Activated T-helper 2 cell treated with anti-CD3 and anti-CD28 coated beads, Interferon-gamma antibody, Interleukin-2, Interleukin-4, amounts not matched to agents 10 μg/mL and 5 μg/mL and 100 μg/mL, durations not matched to agents 14 hours and 24 hours and 36 hours (primary cell): ENCODE measurements at regions not wholly inside any gene's neighbourhood (a gene's known extent, or its start where the extent isn't known, plus 50 kb on each side); places are given as distances from the start of the nearest gene placed in this dataset.

Source experiments
- DNase-seq: peaks from one replicate; pipeline ENCODE4 v3.0.0; 2021; ENCODE audit warnings: low spot score
- H3K27ac Mint-ChIP-seq: one replicate; pipeline ENCODE4 v1.8.0; 2021; ENCODE audit warnings: mixed read lengths
- H3K27me3 Mint-ChIP-seq: one replicate; pipeline ENCODE4 v1.8.0; 2021; ENCODE audit warnings: low read depth, mixed read lengths
- H3K36me3 Mint-ChIP-seq: one replicate; pipeline ENCODE4 v1.8.0; 2021; ENCODE audit warnings: low read depth, mixed read lengths
- H3K4me1 Mint-ChIP-seq: one replicate; pipeline ENCODE4 v1.8.0; 2021; ENCODE audit warnings: low read depth, mixed read lengths
- H3K4me3 Mint-ChIP-seq: one replicate; pipeline ENCODE4 v1.8.0; 2021; ENCODE audit warnings: low read depth, mild to moderate bottlenecking, moderate library complexity, mixed read lengths
- H3K9me3 Mint-ChIP-seq: one replicate; pipeline ENCODE4 v1.8.0; 2021; ENCODE audit warnings: mixed read lengths
- intact Hi-C: fragments of 100-400 bp; cut with micrococcal nuclease; formaldehyde crosslinking; loops from one replicate; pipeline ENCODE4 v1.15.1; 2023

DNA sequence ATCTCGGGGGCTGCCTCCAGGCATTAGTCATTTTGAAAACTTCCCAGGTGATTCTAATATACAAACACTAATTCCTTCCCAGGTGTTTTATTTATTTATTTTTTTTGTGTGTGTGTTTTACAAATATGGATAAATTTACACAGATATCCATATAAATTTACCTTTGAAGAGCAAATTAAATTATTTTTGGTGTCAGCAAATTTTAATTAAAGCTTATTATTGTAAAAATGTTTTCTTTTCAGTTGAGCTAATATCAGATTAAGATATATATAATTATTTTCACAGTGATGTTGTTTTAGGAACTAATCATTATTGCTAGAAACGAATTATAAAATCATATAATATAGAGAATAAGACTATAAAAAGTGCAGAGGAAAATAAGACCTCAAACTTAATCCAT, 62.0 kb upstream of the FREM3 start:
- Mint-ChIP-seq H3K27me3 (no peaks in the 10 kb centered on the region), H3K9me3 (no peaks in the 10 kb centered on the region), H3K4me3 (no peak overlapping the region), H3K27ac (no peak overlapping the region), H3K4me1 (no peaks in the 10 kb centered on the region), H3K36me3 (no peaks in the 10 kb centered on the region)
- DNase-seq = no peak
- intact Hi-C loops = no loop called here
